Activated naive CD4-positive, alpha-beta T cell treated with anti-CD3 and anti-CD28 coated beads, Interleukin-2, amount 50 U/mL, for 24 hours (primary cell): ENCODE measurements at regions not wholly inside any gene's neighbourhood (a gene's known extent, or its start where the extent isn't known, plus 50 kb on each side); places are given as distances from the start of the nearest gene placed in this dataset.
"Not testable (repeated sequence)": the region's sequence is repeated elsewhere in the genome, so short reads cannot be mapped to it uniquely, and the experiment has no call there.

Source experiments
- H3K27ac Mint-ChIP-seq: one replicate; pipeline ENCODE4 v1.8.0; 2021; ENCODE audit warnings: mild to moderate bottlenecking, mixed read lengths
- H3K27me3 Mint-ChIP-seq: one replicate; pipeline ENCODE4 v1.8.0; 2021; ENCODE audit warnings: mixed read lengths
- H3K36me3 Mint-ChIP-seq: one replicate; pipeline ENCODE4 v1.8.0; 2021; ENCODE audit warnings: mixed read lengths
- H3K4me1 Mint-ChIP-seq: one replicate; pipeline ENCODE4 v1.8.0; 2021; ENCODE audit warnings: mixed read lengths
- H3K4me3 Mint-ChIP-seq: one replicate; pipeline ENCODE4 v1.8.0; 2021; ENCODE audit warnings: mild to moderate bottlenecking, mixed read lengths
- H3K9me3 Mint-ChIP-seq: one replicate; pipeline ENCODE4 v1.8.0; 2021; ENCODE audit warnings: mixed read lengths

GRCh38 chr1:145553795-145554194, 54.0 kb upstream of the GPR89A start:
- not testable (repeated sequence) for H3K36me3 Mint-ChIP-seq, H3K9me3 Mint-ChIP-seq, H3K4me3 Mint-ChIP-seq, H3K4me1 Mint-ChIP-seq, H3K27ac Mint-ChIP-seq
- H3K27me3 Mint-ChIP-seq = peaks cover 24% of the 10 kb centered on the region

- H3K9me3 Mint-ChIP-seq = no peaks in the 10 kb centered on the region
- no peak overlapping the region for H3K27ac Mint-ChIP-seq
- no peak overlapping the region for H3K4me3 Mint-ChIP-seq
- H3K4me1 Mint-ChIP-seq = no peaks in the 10 kb centered on the region
- peaks cover 12% of the 10 kb centered on the region for H3K27me3 Mint-ChIP-seq
- H3K36me3 Mint-ChIP-seq = no peaks in the 10 kb centered on the region
These were observed 62.7 kb upstream of the GPR89A start for GRCh38 chr1:145545055-145545454.

GRCh38 chr1:145541685-145542084, 66.1 kb upstream of the GPR89A start:
- not testable (repeated sequence) for H3K4me1 Mint-ChIP-seq, H3K36me3 Mint-ChIP-seq, H3K9me3 Mint-ChIP-seq, H3K4me3 Mint-ChIP-seq, H3K27ac Mint-ChIP-seq
- H3K27me3 Mint-ChIP-seq = peaks cover 15% of the 10 kb centered on the region

GRCh38 chr1:145541246-145541645, 66.5 kb upstream of the GPR89A start:
- H3K27me3 Mint-ChIP-seq = peaks cover 18% of the 10 kb centered on the region
- H3K4me1 Mint-ChIP-seq = not testable (repeated sequence)

GRCh38 chr1:145538118-145538882, 69.5 kb upstream of the GPR89A start:
- not testable (repeated sequence) for H3K27ac Mint-ChIP-seq, H3K4me3 Mint-ChIP-seq, H3K9me3 Mint-ChIP-seq, H3K4me1 Mint-ChIP-seq, H3K36me3 Mint-ChIP-seq
- peaks cover 19% of the 10 kb centered on the region for H3K27me3 Mint-ChIP-seq

More at GRCh38 chr1:145541246-145541645, 66.5 kb upstream of the GPR89A start:
- H3K9me3 Mint-ChIP-seq, H3K4me3 Mint-ChIP-seq, H3K27ac Mint-ChIP-seq, H3K36me3 Mint-ChIP-seq: not testable (repeated sequence)

GRCh38 chr1:145537003-145537402, 70.8 kb upstream of the GPR89A start:
- H3K4me3 Mint-ChIP-seq, H3K4me1 Mint-ChIP-seq, H3K36me3 Mint-ChIP-seq, H3K27ac Mint-ChIP-seq, H3K9me3 Mint-ChIP-seq: not testable (repeated sequence)
- H3K27me3 Mint-ChIP-seq = peaks cover 17% of the 10 kb centered on the region

GRCh38 chr1:145535461-145535860, 72.3 kb upstream of the GPR89A start:
- H3K36me3 Mint-ChIP-seq, H3K4me1 Mint-ChIP-seq: not testable (repeated sequence)

GRCh38 chr1:145528068-145528564, 79.7 kb upstream of the GPR89A start:
- H3K27me3 Mint-ChIP-seq, H3K4me1 Mint-ChIP-seq, H3K9me3 Mint-ChIP-seq, H3K4me3 Mint-ChIP-seq, H3K36me3 Mint-ChIP-seq, H3K27ac Mint-ChIP-seq: not testable (repeated sequence)

More at GRCh38 chr1:145535461-145535860, 72.3 kb upstream of the GPR89A start:
- H3K27ac Mint-ChIP-seq, H3K9me3 Mint-ChIP-seq, H3K4me3 Mint-ChIP-seq: not testable (repeated sequence)
- peaks cover 11% of the 10 kb centered on the region for H3K27me3 Mint-ChIP-seq

GRCh38 chr1:145520159-145520558, 87.6 kb upstream of the GPR89A start:
- H3K9me3 Mint-ChIP-seq, H3K36me3 Mint-ChIP-seq, H3K27me3 Mint-ChIP-seq, H3K4me3 Mint-ChIP-seq, H3K4me1 Mint-ChIP-seq, H3K27ac Mint-ChIP-seq: not testable (repeated sequence)

- H3K4me1 Mint-ChIP-seq, H3K4me3 Mint-ChIP-seq, H3K9me3 Mint-ChIP-seq, H3K27me3 Mint-ChIP-seq, H3K36me3 Mint-ChIP-seq, H3K27ac Mint-ChIP-seq: not testable (repeated sequence)
These were observed 88.5 kb upstream of the GPR89A start for GRCh38 chr1:145519302-145519701.

GRCh38 chr1:145513017-145513416, 87.6 kb upstream of the NBPF20 start:
- not testable (repeated sequence) for H3K9me3 Mint-ChIP-seq, H3K4me3 Mint-ChIP-seq, H3K36me3 Mint-ChIP-seq, H3K4me1 Mint-ChIP-seq, H3K27ac Mint-ChIP-seq, H3K27me3 Mint-ChIP-seq

- not testable (repeated sequence) for H3K4me1 Mint-ChIP-seq, H3K27me3 Mint-ChIP-seq, H3K36me3 Mint-ChIP-seq, H3K4me3 Mint-ChIP-seq, H3K9me3 Mint-ChIP-seq, H3K27ac Mint-ChIP-seq
These were observed 82.7 kb upstream of the NBPF20 start for GRCh38 chr1:145508053-145508452.

GRCh38 chr1:145505663-145506647, 80.6 kb upstream of the NBPF20 start:
- not testable (repeated sequence) for H3K4me1 Mint-ChIP-seq

GRCh38 chr1:145504834-145505413, 79.5 kb upstream of the NBPF20 start:
- not testable (repeated sequence) for H3K4me1 Mint-ChIP-seq, H3K9me3 Mint-ChIP-seq, H3K27me3 Mint-ChIP-seq, H3K27ac Mint-ChIP-seq, H3K36me3 Mint-ChIP-seq, H3K4me3 Mint-ChIP-seq

More at GRCh38 chr1:145505663-145506647, 80.6 kb upstream of the NBPF20 start:
- H3K27ac Mint-ChIP-seq, H3K36me3 Mint-ChIP-seq, H3K27me3 Mint-ChIP-seq, H3K4me3 Mint-ChIP-seq, H3K9me3 Mint-ChIP-seq: not testable (repeated sequence)

GRCh38 chr1:145504310-145504709, 78.9 kb upstream of the NBPF20 start:
- H3K27ac Mint-ChIP-seq, H3K4me1 Mint-ChIP-seq, H3K9me3 Mint-ChIP-seq, H3K27me3 Mint-ChIP-seq, H3K4me3 Mint-ChIP-seq, H3K36me3 Mint-ChIP-seq: not testable (repeated sequence)

- not testable (repeated sequence) for H3K4me1 Mint-ChIP-seq, H3K27me3 Mint-ChIP-seq, H3K27ac Mint-ChIP-seq, H3K4me3 Mint-ChIP-seq, H3K9me3 Mint-ChIP-seq, H3K36me3 Mint-ChIP-seq
These were observed 74.8 kb upstream of the NBPF20 start for GRCh38 chr1:145500251-145500650.
